Sigmoid colon (tissue), 3 donors: ENCODE measurements at regions not wholly inside any gene's neighbourhood (a gene's known extent, or its start where the extent isn't known, plus 50 kb on each side); places are given as distances from the start of the nearest gene placed in this dataset.

ENCODE experiments used
- POLR2A ChIP-seq, 2 donors: fragments of 450-650 bp; IDR thresholded peaks; one replicate each; pipeline ENCODE4 v1.6.1; 2016; ENCODE audit warnings: antibody characterized with exemption in 2 of 2, mild to moderate bottlenecking in 2 of 2, moderate library complexity in 2 of 2
- TF ChIP-seq, protein P1 (sequence below), 4 experiments: fragments of 450-650 bp in 3 of 4; fragments of 200-600 bp in 1 of 4; IDR thresholded peaks; one replicate each; pipeline ENCODE4 v1.5.1; 2016 to 2019; ENCODE audit warnings: antibody characterized with exemption in 4 of 4, mild to moderate bottlenecking in 3 of 4, moderate library complexity in 2 of 4

DNA sequence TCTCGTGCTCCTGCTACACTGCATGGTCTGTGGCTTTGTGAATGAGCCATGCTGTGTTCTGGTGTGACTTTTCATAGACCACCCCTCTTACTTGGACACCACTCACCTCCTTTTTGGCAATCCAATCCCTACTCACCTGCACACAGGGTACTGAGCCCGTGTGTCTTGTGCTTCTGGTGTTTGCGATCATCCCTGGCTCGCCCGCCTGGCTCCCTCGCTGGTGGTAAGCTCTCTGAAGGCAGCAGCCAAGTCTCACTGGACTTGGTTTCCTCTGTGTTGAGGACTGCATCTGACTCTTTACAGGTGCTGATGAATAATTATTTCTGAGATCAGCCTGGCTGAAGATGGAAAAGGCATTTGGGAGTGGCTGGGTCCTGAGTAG is 276.8 kb downstream of the TSN start:
- TF ChIP-seq, protein P1, sequence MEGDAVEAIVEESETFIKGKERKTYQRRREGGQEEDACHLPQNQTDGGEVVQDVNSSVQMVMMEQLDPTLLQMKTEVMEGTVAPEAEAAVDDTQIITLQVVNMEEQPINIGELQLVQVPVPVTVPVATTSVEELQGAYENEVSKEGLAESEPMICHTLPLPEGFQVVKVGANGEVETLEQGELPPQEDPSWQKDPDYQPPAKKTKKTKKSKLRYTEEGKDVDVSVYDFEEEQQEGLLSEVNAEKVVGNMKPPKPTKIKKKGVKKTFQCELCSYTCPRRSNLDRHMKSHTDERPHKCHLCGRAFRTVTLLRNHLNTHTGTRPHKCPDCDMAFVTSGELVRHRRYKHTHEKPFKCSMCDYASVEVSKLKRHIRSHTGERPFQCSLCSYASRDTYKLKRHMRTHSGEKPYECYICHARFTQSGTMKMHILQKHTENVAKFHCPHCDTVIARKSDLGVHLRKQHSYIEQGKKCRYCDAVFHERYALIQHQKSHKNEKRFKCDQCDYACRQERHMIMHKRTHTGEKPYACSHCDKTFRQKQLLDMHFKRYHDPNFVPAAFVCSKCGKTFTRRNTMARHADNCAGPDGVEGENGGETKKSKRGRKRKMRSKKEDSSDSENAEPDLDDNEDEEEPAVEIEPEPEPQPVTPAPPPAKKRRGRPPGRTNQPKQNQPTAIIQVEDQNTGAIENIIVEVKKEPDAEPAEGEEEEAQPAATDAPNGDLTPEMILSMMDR (IDR thresholded peaks at IDR 0.05) = no peak
- no peak for TF ChIP-seq POLR2A (IDR thresholded peaks at IDR 0.05)
